GM12878 (cell line): ENCODE measurements at regions not wholly inside any gene's neighbourhood (a gene's known extent, or its start where the extent isn't known, plus 50 kb on each side); places are given as distances from the start of the nearest gene placed in this dataset.

Experiments used
- ATF7 ChIP-seq: fragments of 450-650 bp; IDR thresholded peaks from 2 replicates; pipeline ENCODE4 v1.6.1; 2016; ENCODE audit warnings: low read depth, mild to moderate bottlenecking
- CHD4 ChIP-seq: fragments of 200-600 bp; sonication (generic); IDR thresholded peaks from 2 replicates; pipeline ENCODE4 v1.6.1; 2016; ENCODE audit warnings: mild to moderate bottlenecking
- EZH2 ChIP-seq: IDR thresholded peaks from 2 replicates; pipeline ENCODE4 v1.6.1; 2012; ENCODE audit warnings: low read depth, mild to moderate bottlenecking, control low read depth, inconsistent platforms, low read length, borderline replicate concordance; ENCODE audit not compliant: control insufficient read depth
- HDGF ChIP-seq: fragments of 450-650 bp; IDR thresholded peaks from 2 replicates; pipeline ENCODE4 v1.6.1; 2016; ENCODE audit warnings: antibody characterized with exemption
- NFIC ChIP-seq: IDR thresholded peaks from 2 replicates; pipeline ENCODE4 v1.6.1; 2012; ENCODE audit warnings: low read depth, mild to moderate bottlenecking, inconsistent platforms, low read length, moderate library complexity
- PBX3 ChIP-seq: IDR thresholded peaks from 2 replicates; pipeline ENCODE4 v1.6.1; 2011; ENCODE audit warnings: mild to moderate bottlenecking, low read depth, low read length, moderate library complexity; ENCODE audit not compliant: insufficient replicate concordance
- POU2F2 ChIP-seq: IDR thresholded peaks from 3 replicates; pipeline ENCODE4 v1.6.1; 2011; ENCODE audit warnings: low read depth, mild to moderate bottlenecking, low read length, borderline replicate concordance
- SMAD5 ChIP-seq: IDR thresholded peaks from 2 replicates; pipeline ENCODE4 v1.6.1; 2016; ENCODE audit warnings: antibody characterized with exemption, low read depth
- SUPT20H ChIP-seq: IDR thresholded peaks from 2 replicates; pipeline ENCODE4 v1.6.1; 2011; ENCODE audit warnings: low read depth, mild to moderate bottlenecking, low read length, moderate library complexity, borderline replicate concordance; ENCODE audit not compliant: control insufficient read depth
- TBL1XR1 ChIP-seq: IDR thresholded peaks from 2 replicates; pipeline ENCODE4 v1.6.1; 2012; ENCODE audit warnings: low read depth, low read length, improper control_type of control experiment
- TCF7 ChIP-seq: IDR thresholded peaks from 2 replicates; pipeline ENCODE4 v1.6.1; 2014; ENCODE audit warnings: antibody characterized with exemption, borderline replicate concordance
- USF1 ChIP-seq: IDR thresholded peaks from 2 replicates; pipeline ENCODE4 v1.6.1; 2011; ENCODE audit warnings: borderline replicate concordance, low read depth, mild to moderate bottlenecking, moderate library complexity, mixed read lengths, low read length; ENCODE audit not compliant: insufficient read depth; ENCODE audit errors: extremely low read length
- ZZZ3 ChIP-seq: IDR thresholded peaks from 2 replicates; pipeline ENCODE4 v1.6.1; 2011; ENCODE audit warnings: low read depth; ENCODE audit not compliant: control insufficient read depth, insufficient read length
- TF ChIP-seq, protein P1 (sequence below): fragments of 450-650 bp; IDR thresholded peaks from 2 replicates; pipeline ENCODE4 v1.6.1; 2016; ENCODE audit warnings: mild to moderate bottlenecking
- TF ChIP-seq, protein P2 (sequence below): fragments of 450-650 bp; IDR thresholded peaks from 2 replicates; pipeline ENCODE4 v1.6.1; 2017; ENCODE audit warnings: low read depth, mild to moderate bottlenecking, moderate library complexity
- TF ChIP-seq, protein P3 (sequence below): fragments of 450-650 bp; formaldehyde crosslinking; IDR thresholded peaks from 2 replicates; pipeline ENCODE4 v1.4.0; 2022; ENCODE audit warnings: mild to moderate bottlenecking, moderate library complexity
- TF ChIP-seq, protein P4 (sequence below): fragments of 450-650 bp; IDR thresholded peaks from 2 replicates; pipeline ENCODE4 v1.6.1; 2016; ENCODE audit warnings: mild to moderate bottlenecking

DNA sequence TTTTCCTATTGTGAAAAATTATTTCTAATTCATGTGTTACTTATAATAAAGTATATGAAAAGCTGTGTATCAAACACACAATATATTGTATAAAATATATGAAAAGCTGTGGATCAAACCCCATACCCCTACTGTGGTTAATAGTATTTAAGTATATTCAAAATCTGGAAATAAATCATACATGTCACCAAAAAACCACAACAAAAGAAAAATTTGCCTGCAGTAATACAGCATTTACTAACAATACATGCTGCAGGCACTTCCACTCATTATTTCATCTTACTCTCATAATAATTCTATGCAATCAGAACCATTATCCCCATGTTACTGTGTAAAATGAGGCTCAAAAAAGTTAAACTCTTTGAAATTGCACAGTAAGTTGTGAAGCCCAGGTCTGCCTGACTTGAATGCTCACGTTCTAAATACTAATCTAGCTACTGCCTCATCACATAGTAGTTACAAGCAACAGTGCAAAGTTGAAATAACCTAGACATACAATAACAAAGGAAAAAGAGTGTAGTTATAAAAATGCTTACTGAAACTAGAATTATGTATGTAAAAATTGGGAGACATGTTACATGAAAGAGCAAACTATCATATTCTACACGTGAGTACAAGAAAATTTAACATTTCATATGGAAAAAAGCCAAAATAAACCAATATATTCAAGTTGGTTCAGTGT lies 61.7 kb downstream of the FAM217A start (continued):
- no peak for TF ChIP-seq ZZZ3
- TF ChIP-seq HDGF, result no peak
- TF ChIP-seq, protein P1, sequence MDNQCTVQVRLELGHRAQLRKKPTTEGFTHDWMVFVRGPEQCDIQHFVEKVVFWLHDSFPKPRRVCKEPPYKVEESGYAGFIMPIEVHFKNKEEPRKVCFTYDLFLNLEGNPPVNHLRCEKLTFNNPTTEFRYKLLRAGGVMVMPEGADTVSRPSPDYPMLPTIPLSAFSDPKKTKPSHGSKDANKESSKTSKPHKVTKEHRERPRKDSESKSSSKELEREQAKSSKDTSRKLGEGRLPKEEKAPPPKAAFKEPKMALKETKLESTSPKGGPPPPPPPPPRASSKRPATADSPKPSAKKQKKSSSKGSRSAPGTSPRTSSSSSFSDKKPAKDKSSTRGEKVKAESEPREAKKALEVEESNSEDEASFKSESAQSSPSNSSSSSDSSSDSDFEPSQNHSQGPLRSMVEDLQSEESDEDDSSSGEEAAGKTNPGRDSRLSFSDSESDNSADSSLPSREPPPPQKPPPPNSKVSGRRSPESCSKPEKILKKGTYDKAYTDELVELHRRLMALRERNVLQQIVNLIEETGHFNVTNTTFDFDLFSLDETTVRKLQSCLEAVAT, result no peak
- TF ChIP-seq NFIC, result 0 out of 2 replicates have a peak, but pooled peaks have one; percentile 21
- no peak for TF ChIP-seq TBL1XR1
- TF ChIP-seq PBX3, result peak; percentile 18
- TF ChIP-seq EZH2, result no peak
- TF ChIP-seq, protein P2, sequence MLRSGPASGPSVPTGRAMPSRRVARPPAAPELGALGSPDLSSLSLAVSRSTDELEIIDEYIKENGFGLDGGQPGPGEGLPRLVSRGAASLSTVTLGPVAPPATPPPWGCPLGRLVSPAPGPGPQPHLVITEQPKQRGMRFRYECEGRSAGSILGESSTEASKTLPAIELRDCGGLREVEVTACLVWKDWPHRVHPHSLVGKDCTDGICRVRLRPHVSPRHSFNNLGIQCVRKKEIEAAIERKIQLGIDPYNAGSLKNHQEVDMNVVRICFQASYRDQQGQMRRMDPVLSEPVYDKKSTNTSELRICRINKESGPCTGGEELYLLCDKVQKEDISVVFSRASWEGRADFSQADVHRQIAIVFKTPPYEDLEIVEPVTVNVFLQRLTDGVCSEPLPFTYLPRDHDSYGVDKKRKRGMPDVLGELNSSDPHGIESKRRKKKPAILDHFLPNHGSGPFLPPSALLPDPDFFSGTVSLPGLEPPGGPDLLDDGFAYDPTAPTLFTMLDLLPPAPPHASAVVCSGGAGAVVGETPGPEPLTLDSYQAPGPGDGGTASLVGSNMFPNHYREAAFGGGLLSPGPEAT, result no peak
- peak; percentile 96 for TF ChIP-seq TCF7
- TF ChIP-seq, protein P3, sequence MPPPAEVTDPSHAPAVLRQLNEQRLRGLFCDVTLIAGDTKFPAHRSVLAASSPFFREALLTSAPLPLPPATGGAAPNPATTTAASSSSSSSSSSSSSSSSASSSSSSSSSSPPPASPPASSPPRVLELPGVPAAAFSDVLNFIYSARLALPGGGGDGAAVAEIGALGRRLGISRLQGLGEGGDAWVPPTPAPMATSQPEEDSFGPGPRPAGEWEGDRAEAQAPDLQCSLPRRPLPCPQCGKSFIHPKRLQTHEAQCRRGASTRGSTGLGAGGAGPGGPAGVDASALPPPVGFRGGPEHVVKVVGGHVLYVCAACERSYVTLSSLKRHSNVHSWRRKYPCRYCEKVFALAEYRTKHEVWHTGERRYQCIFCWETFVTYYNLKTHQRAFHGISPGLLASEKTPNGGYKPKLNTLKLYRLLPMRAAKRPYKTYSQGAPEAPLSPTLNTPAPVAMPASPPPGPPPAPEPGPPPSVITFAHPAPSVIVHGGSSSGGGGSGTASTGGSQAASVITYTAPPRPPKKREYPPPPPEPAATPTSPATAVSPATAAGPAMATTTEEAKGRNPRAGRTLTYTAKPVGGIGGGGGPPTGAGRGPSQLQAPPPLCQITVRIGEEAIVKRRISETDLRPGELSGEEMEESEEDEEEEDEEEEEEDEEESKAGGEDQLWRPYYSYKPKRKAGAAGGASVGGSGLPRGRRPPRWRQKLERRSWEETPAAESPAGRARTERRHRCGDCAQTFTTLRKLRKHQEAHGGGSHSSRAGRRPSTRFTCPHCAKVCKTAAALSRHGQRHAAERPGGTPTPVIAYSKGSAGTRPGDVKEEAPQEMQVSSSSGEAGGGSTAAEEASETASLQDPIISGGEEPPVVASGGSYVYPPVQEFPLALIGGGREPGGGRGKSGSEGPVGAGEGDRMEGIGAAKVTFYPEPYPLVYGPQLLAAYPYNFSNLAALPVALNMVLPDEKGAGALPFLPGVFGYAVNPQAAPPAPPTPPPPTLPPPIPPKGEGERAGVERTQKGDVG (CRISPR knock-in tag), result no peak
- no peak for TF ChIP-seq SUPT20H
- no peak for TF ChIP-seq CHD4
- TF ChIP-seq, protein P4, sequence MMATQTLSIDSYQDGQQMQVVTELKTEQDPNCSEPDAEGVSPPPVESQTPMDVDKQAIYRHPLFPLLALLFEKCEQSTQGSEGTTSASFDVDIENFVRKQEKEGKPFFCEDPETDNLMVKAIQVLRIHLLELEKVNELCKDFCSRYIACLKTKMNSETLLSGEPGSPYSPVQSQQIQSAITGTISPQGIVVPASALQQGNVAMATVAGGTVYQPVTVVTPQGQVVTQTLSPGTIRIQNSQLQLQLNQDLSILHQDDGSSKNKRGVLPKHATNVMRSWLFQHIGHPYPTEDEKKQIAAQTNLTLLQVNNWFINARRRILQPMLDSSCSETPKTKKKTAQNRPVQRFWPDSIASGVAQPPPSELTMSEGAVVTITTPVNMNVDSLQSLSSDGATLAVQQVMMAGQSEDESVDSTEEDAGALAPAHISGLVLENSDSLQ, result peak; percentile 87
- 0 out of 3 replicates have a peak, but pooled peaks have one; percentile 49 for TF ChIP-seq POU2F2
- TF ChIP-seq USF1, result no peak
- 0 out of 2 replicates have a peak, but pooled peaks have one; percentile 13 for TF ChIP-seq ATF7
- TF ChIP-seq SMAD5, result no peak
